Neuronal stem cell (in vitro differentiated cells): ENCODE measurements at regions not wholly inside any gene's neighbourhood (a gene's known extent, or its start where the extent isn't known, plus 50 kb on each side); places are given as distances from the start of the nearest gene placed in this dataset.
A peak's percentile ranks its signal among the peaks of the same experiment; 100 is the strongest.

Experiments used
- DNase-seq: peaks from one replicate; pipeline ENCODE4 v3.0.0-alpha.2; 2013; ENCODE audit warnings: low spot score
- H2AFZ ChIP-seq: one replicate; pipeline ENCODE4 v1.6.1; 2013; ENCODE audit warnings: mild to moderate bottlenecking, low read length, inconsistent platforms
- H2AK5ac ChIP-seq: 2 replicates; pipeline ENCODE4 v1.6.1; 2013; ENCODE audit warnings: low read depth, mild to moderate bottlenecking, inconsistent platforms, low read length, moderate library complexity, mixed read lengths
- H2BK120ac ChIP-seq: 2 replicates; pipeline ENCODE4 v1.6.1; 2013; ENCODE audit warnings: low read depth, mild to moderate bottlenecking, inconsistent platforms, low read length, moderate library complexity, mixed read lengths
- H2BK12ac ChIP-seq: one replicate; pipeline ENCODE4 v1.6.1; 2013; ENCODE audit warnings: low read length, inconsistent platforms
- H2BK15ac ChIP-seq: 2 replicates; pipeline ENCODE4 v1.6.1; 2013; ENCODE audit warnings: mild to moderate bottlenecking, low read length, inconsistent platforms, mixed read lengths
- H2BK5ac ChIP-seq: one replicate; pipeline ENCODE4 v1.6.1; 2013; ENCODE audit warnings: inconsistent platforms, mild to moderate bottlenecking, low read length, moderate library complexity
- H3K14ac ChIP-seq: one replicate; pipeline ENCODE4 v1.6.1; 2013; ENCODE audit warnings: low read length, inconsistent platforms
- H3K18ac ChIP-seq: 2 replicates; pipeline ENCODE4 v1.6.1; 2013; ENCODE audit warnings: low read length, inconsistent platforms
- H3K23ac ChIP-seq: 2 replicates; pipeline ENCODE4 v1.6.1; 2013; ENCODE audit warnings: low read depth, mild to moderate bottlenecking, mixed read lengths, low read length, inconsistent platforms; ENCODE audit not compliant: poor library complexity
- H3K27ac ChIP-seq: replicated peaks from 3 replicates; pipeline ENCODE4 v1.5.1; 2013; ENCODE audit warnings: low read length, inconsistent platforms
- H3K27me3 ChIP-seq, 3 experiments: 2 replicates each; pipeline ENCODE4 v1.6.1; 2013; ENCODE audit warnings: low read length in 3 of 3, mild to moderate bottlenecking in 2 of 3, inconsistent platforms in 1 of 3, low read depth in 1 of 3, mixed read lengths in 1 of 3, moderate library complexity in 1 of 3; ENCODE audit not compliant: control insufficient read depth in 3 of 3, insufficient read depth in 3 of 3
- H3K36me3 ChIP-seq, 2 donors: replicated peaks in 1 of 2; 2 replicates each; pipeline ENCODE4 v1.6.1; 2013; ENCODE audit warnings: low read length in 2 of 2; ENCODE audit not compliant: control insufficient read depth in 2 of 2, insufficient read depth in 2 of 2
- H3K4ac ChIP-seq: 2 replicates; pipeline ENCODE4 v1.6.1; 2013; ENCODE audit warnings: inconsistent platforms, mild to moderate bottlenecking, low read length, moderate library complexity
- H3K4me1 ChIP-seq, 2 donors: 1 replicate in 1 of 2; 2 replicates in 1 of 2; pipeline ENCODE4 v1.6.1; 2013; ENCODE audit warnings: low read length in 2 of 2, low read depth in 1 of 2; ENCODE audit not compliant: control insufficient read depth in 2 of 2, insufficient read depth in 1 of 2
- H3K4me2 ChIP-seq: one replicate; pipeline ENCODE4 v1.6.1; 2013; ENCODE audit warnings: mild to moderate bottlenecking, low read length, inconsistent platforms; ENCODE audit not compliant: insufficient read depth, poor library complexity, severe bottlenecking
- H3K4me3 ChIP-seq, 2 donors: 2 replicates each; pipeline ENCODE4 v1.5.1; 2013; ENCODE audit warnings: low read length in 2 of 2, mild to moderate bottlenecking in 2 of 2, inconsistent platforms in 1 of 2, moderate library complexity in 1 of 2
- H3K79me1 ChIP-seq: one replicate; pipeline ENCODE4 v1.6.1; 2013; ENCODE audit warnings: low read depth, mild to moderate bottlenecking, inconsistent platforms, low read length, moderate library complexity
- H3K9ac ChIP-seq: one replicate; pipeline ENCODE4 v1.6.1; 2013; ENCODE audit warnings: mild to moderate bottlenecking, low read depth, low read length, inconsistent platforms; ENCODE audit not compliant: poor library complexity
- H3K9me3 ChIP-seq, 2 donors: replicated peaks in 1 of 2; 2 replicates each; pipeline versions ENCODE3 to v1.6.1; 2013; ENCODE audit warnings: low read length in 2 of 2, mild to moderate bottlenecking in 2 of 2, inconsistent platforms in 1 of 2, low read depth in 1 of 2, mixed read lengths in 1 of 2, moderate library complexity in 1 of 2; ENCODE audit not compliant: control insufficient read depth in 2 of 2, insufficient read depth in 1 of 2
- H4K8ac ChIP-seq: one replicate; pipeline ENCODE4 v1.6.1; 2013; ENCODE audit warnings: low read depth, mild to moderate bottlenecking, inconsistent platforms, low read length, moderate library complexity
- H4K91ac ChIP-seq: one replicate; pipeline ENCODE4 v1.6.1; 2013; ENCODE audit warnings: low read length, low read depth, mild to moderate bottlenecking, inconsistent platforms; ENCODE audit not compliant: poor library complexity
- WGBS, 2 donors: extraction: QIAGEN DNeasy Blood & Tissue Kit; methylation state at CpG; one replicate each; pipeline ENCODE4 v1.1.7; 2013; ENCODE audit warnings: missing lambda C conversion rate in 2 of 2, mixed read lengths in 1 of 2; ENCODE audit not compliant: insufficient read length in 2 of 2, insufficient replicate concordance in 1 of 2; ENCODE audit errors: extremely low coverage in 2 of 2; 5-methylcytosine and 5-hydroxymethylcytosine counted together

GRCh38 chr2:63777816-63778215 is 63.9 kb upstream of the UGP2 start:
- Histone ChIP-seq H3K27me3 (no peaks in the 10 kb centered on the region), H4K91ac (no peak overlapping the region), H3K14ac (no peak overlapping the region), H2BK120ac (no peak overlapping the region), H3K4me2 (no peak overlapping the region), H2BK12ac (no peak overlapping the region), H2BK15ac (no peak overlapping the region), H3K23ac (no peak overlapping the region), H3K4me3 (no peak overlapping the region), H3K4ac (no peak overlapping the region), H3K9me3 (no peaks in the 10 kb centered on the region), H2BK5ac (no peak overlapping the region), H3K27ac (no peak overlapping the region), H3K18ac (no peak overlapping the region), H3K4me1 (peaks cover 0 to 2% of the 10 kb centered on the region in 2 donors), H2AFZ (no peak overlapping the region), H3K79me1 (no peaks in the 10 kb centered on the region), H3K36me3 (no peaks in the 10 kb centered on the region), H4K8ac (no peak overlapping the region), H2AK5ac (no peak overlapping the region), H3K9ac (no peak overlapping the region)
- no peak for DNase-seq

DNA sequence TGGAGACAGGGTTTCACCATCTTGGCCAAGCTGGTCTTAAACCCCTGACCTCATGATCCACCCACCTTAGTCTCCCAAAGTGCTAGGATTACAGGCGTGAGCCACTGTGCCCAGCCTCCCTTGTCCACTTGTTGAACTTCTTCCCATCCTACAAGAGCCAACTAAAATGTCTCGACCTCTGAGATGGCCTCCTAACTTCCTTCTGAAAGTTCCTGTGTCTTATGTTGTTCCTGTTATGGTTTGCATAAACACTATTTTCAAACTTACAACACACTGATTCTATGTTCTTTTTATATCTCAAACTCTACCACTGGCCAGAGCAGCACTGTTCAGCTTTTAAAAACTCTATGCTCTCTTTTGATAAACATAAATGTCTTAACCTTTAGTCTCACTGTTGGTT is 63.3 kb upstream of the UGP2 start:
- Histone ChIP-seq H3K18ac (no peak overlapping the region), H3K9ac (no peak overlapping the region), H2AK5ac (no peak overlapping the region), H3K27me3 (no peaks in the 10 kb centered on the region), H3K23ac (no peak overlapping the region), H3K4ac (no peak overlapping the region), H3K4me2 (no peak overlapping the region), H2BK15ac (no peak overlapping the region), H3K14ac (no peak overlapping the region), H4K8ac (no peak overlapping the region), H2BK120ac (no peak overlapping the region), H4K91ac (no peak overlapping the region), H3K4me3 (no peak overlapping the region), H2BK5ac (no peak overlapping the region), H3K27ac (no peak overlapping the region), H3K4me1 (peaks cover 0 to 2% of the 10 kb centered on the region in 2 donors), H3K9me3 (no peaks in the 10 kb centered on the region), H3K79me1 (no peaks in the 10 kb centered on the region), H3K36me3 (no peaks in the 10 kb centered on the region), H2BK12ac (no peak overlapping the region), H2AFZ (no peak overlapping the region)
- no CpG with 5 or more reads among the region's 2 CpGs for WGBS, 2 donors
- DNase-seq: no peak

DNA sequence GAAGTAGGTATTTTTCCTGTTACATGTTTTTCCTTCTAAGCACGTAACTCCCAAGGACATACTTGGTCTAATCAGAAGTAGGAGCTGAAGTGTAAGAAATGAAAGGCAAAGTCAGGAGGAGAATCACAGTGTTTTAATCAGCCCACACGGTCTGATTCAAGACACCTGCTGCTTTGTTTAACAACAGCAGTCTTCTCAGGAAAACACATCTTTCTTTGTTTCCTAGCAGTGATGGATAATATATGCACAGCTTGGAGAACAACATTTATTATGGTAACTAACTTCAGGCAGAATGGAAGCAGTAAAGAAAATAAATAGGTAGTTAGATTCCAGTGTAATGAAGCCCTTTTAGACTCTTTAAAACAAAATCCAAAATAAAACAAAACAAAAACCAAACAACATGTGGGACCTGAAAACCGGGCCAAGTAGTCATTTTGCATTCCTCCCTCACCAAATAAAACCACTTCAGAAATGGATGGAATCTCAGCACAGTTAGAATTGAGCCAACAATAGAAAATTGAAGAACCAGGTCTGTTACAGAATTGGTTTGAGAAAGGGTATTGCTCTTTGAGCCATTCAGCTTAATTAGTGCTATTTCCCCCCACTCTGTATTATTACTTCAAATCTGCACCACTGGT is 61.1 kb upstream of the UGP2 start:
- no peaks in the 10 kb centered on the region for H3K79me1 ChIP-seq
- H3K4me1 ChIP-seq: peaks cover 2 to 4% of the 10 kb centered on the region in 2 donors
- no CpG with 5 or more reads among the region's 3 CpGs for WGBS, 2 donors
- no peak overlapping the region for H2BK12ac ChIP-seq
- no peak overlapping the region for H3K18ac ChIP-seq
- H2BK15ac ChIP-seq: no peak overlapping the region
- H3K36me3 ChIP-seq: no peaks in the 10 kb centered on the region
- no peak overlapping the region for H2AK5ac ChIP-seq
- no peak for DNase-seq
- no peak overlapping the region for H3K4me3 ChIP-seq
- H3K27ac ChIP-seq: no peak overlapping the region
- no peak overlapping the region for H3K4me2 ChIP-seq
- no peak overlapping the region for H3K4ac ChIP-seq
- no peak overlapping the region for H2BK5ac ChIP-seq
- no peak overlapping the region for H4K8ac ChIP-seq
- no peak overlapping the region for H2BK120ac ChIP-seq
- peak overlapping the region; percentile 52 for H2AFZ ChIP-seq
- H3K23ac ChIP-seq: no peak overlapping the region
- H4K91ac ChIP-seq: no peak overlapping the region
- no peak overlapping the region for H3K9ac ChIP-seq
- H3K14ac ChIP-seq: no peak overlapping the region
- no peaks in the 10 kb centered on the region for H3K27me3 ChIP-seq
- H3K9me3 ChIP-seq: no peaks in the 10 kb centered on the region

- H2BK15ac ChIP-seq: no peak overlapping the region
- H3K14ac ChIP-seq: no peak overlapping the region
- H3K9me3 ChIP-seq: no peaks in the 10 kb centered on the region
- H3K4me1 ChIP-seq: peaks cover 2 to 4% of the 10 kb centered on the region in 2 donors
- H3K79me1 ChIP-seq: no peaks in the 10 kb centered on the region
- no peak overlapping the region for H2AK5ac ChIP-seq
- H3K27me3 ChIP-seq: no peaks in the 10 kb centered on the region
- no peak overlapping the region for H4K91ac ChIP-seq
- no peak overlapping the region for H3K9ac ChIP-seq
- H3K4ac ChIP-seq: no peak overlapping the region
- no peaks in the 10 kb centered on the region for H3K36me3 ChIP-seq
- no peak overlapping the region for H2BK120ac ChIP-seq
- H2AFZ ChIP-seq: no peak overlapping the region
- no peak overlapping the region for H3K27ac ChIP-seq
- H3K4me2 ChIP-seq: no peak overlapping the region
- DNase-seq: no peak
- no peak overlapping the region for H3K4me3 ChIP-seq
- no peak overlapping the region for H2BK12ac ChIP-seq
- no peak overlapping the region for H4K8ac ChIP-seq
- no peak overlapping the region for H2BK5ac ChIP-seq
- no peak overlapping the region for H3K18ac ChIP-seq
- H3K23ac ChIP-seq: no peak overlapping the region
Measured at GRCh38 chr2:63784461-63784860, 57.2 kb upstream of the UGP2 start.
